ENCODE measurements at regions not wholly inside any gene's neighbourhood (a gene's known extent, or its start where the extent isn't known, plus 50 kb on each side); places are given as distances from the start of the nearest gene placed in this dataset.

GRCh38 chr4:164529486-164529885 lies 224.4 kb upstream of the SMIM31 start:
- TF ChIP-seq CTCF (IDR thresholded peaks at IDR 0.05; ENCODE audit: low read length) (no peak), EZH2 (optimal IDR thresholded peaks at IDR 0.05; ENCODE audit: low read depth, low read length) (no peak)
